HG03159 (cell line): ENCODE measurements at regions not wholly inside any gene's neighbourhood (a gene's known extent, or its start where the extent isn't known, plus 50 kb on each side); places are given as distances from the start of the nearest gene placed in this dataset.
A peak's percentile ranks its signal among the peaks of the same experiment; 100 is the strongest.
"Not testable (repeated sequence)": the region's sequence is repeated elsewhere in the genome, so short reads cannot be mapped to it uniquely, and the experiment has no call there.

ENCODE experiments used
- ATAC-seq: cut with Tn5 transposase; IDR thresholded peaks from one replicate; pipeline ENCODE4 v1.9.1; 2021; ENCODE audit warnings: mild to moderate bottlenecking, moderate library complexity; ENCODE audit not compliant: unreplicated experiment

GRCh38 chr1:82377201-82377884 is 576.6 kb downstream of the ADGRL2 start:
- ATAC-seq = no peak

- ATAC-seq = no peak
These were observed 573.0 kb downstream of the ADGRL2 start for GRCh38 chr1:82373710-82374109.

GRCh38 chr1:82371844-82372498 is 571.2 kb downstream of the ADGRL2 start:
- ATAC-seq = no peak

- ATAC-seq = no peak
These were observed 566.7 kb downstream of the ADGRL2 start for GRCh38 chr1:82367456-82367855.

- no peak for ATAC-seq
These were observed 566.0 kb downstream of the ADGRL2 start for GRCh38 chr1:82366689-82367088.

- not testable (repeated sequence) for ATAC-seq
These were observed 558.8 kb downstream of the ADGRL2 start for GRCh38 chr1:82359541-82359940.

GRCh38 chr1:82358706-82359105 is 558.0 kb downstream of the ADGRL2 start:
- ATAC-seq = not testable (repeated sequence)

GRCh38 chr1:82354546-82354945 is 553.8 kb downstream of the ADGRL2 start:
- ATAC-seq = not testable (repeated sequence)

GRCh38 chr1:82348487-82348886 is 547.8 kb downstream of the ADGRL2 start:
- ATAC-seq = no peak

GRCh38 chr1:82346141-82346540 is 545.4 kb downstream of the ADGRL2 start:
- no peak for ATAC-seq

GRCh38 chr1:82343381-82343780 is 542.6 kb downstream of the ADGRL2 start:
- no peak for ATAC-seq

- ATAC-seq = peak; percentile 77
These were observed 536.9 kb downstream of the ADGRL2 start for GRCh38 chr1:82337635-82338034.

- ATAC-seq = no peak
These were observed 529.6 kb downstream of the ADGRL2 start for GRCh38 chr1:82330330-82330729.

GRCh38 chr1:82329226-82329625 is 528.5 kb downstream of the ADGRL2 start:
- ATAC-seq = no peak

GRCh38 chr1:82323144-82323841 is 522.6 kb downstream of the ADGRL2 start:
- no peak for ATAC-seq

GRCh38 chr1:82321794-82322193 is 521.1 kb downstream of the ADGRL2 start:
- no peak for ATAC-seq

GRCh38 chr1:82319546-82319945 is 518.8 kb downstream of the ADGRL2 start:
- ATAC-seq = no peak

- no peak for ATAC-seq
These were observed 518.2 kb downstream of the ADGRL2 start for GRCh38 chr1:82318921-82319320.

- ATAC-seq = no peak
These were observed 517.5 kb downstream of the ADGRL2 start for GRCh38 chr1:82318265-82318664.

- ATAC-seq = no peak
These were observed 516.9 kb downstream of the ADGRL2 start for GRCh38 chr1:82317671-82318070.

GRCh38 chr1:82299656-82300055 is 498.9 kb downstream of the ADGRL2 start:
- no peak for ATAC-seq

GRCh38 chr1:82299056-82299455 is 498.3 kb downstream of the ADGRL2 start:
- no peak for ATAC-seq
